Sciatic nerve (tissue), 2 donors: ENCODE measurements at regions not wholly inside any gene's neighbourhood (a gene's known extent, or its start where the extent isn't known, plus 50 kb on each side); places are given as distances from the start of the nearest gene placed in this dataset.
"Not testable (repeated sequence)": the region's sequence is repeated elsewhere in the genome, so short reads cannot be mapped to it uniquely, and the experiment has no call there.

Experiments used
- ATAC-seq: fragments of 200-7000 bp; cut with Tn5 transposase; one replicate; pipeline ENCODE4 v1.9.1; 2020; ENCODE audit warnings: mild to moderate bottlenecking, moderate library complexity
- DNase-seq: peaks from one replicate; pipeline ENCODE4 v3.0.0-alpha.2; 2020; ENCODE audit warnings: low spot score
- intact Hi-C: fragments of 100-400 bp; cut with DNase I; formaldehyde crosslinking; loops from one replicate; pipeline ENCODE4 v1.14.2; 2022
- donor health status: DM: no; HTN: no; CAD: no.
- donor health status: DM: no; HTN: no; CAD: no.

DNA sequence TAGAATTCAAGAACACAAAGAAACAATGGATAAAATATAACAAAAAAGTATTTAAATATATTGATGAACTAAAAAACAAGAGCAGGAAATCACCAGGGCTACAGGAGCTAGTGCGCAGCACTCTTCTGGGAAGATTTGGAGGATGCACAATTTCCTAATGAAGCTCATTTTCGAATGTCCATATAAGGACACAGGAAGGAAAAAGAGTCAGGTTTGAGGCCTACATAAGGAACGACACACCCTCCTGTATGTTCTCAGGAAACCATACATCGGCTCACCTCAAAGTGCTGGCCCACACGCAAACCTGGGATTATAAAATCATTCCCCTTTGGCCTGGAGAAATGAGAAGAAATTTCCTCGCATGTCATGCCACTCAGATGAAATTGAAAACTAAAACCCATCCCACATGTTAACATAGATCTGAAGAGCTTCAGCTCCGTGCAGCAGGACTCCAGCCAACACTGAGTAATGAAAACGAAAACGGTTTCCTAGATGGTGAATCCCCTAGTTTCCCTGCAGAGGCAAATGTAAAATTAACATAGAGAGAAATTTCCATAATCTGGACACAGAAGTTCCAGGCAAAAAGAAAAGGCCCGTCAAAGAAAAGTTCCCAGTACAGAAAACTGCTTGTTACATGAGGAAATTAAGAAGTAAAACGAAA, 825.8 kb downstream of the SOCS6 start:
- no peak for ATAC-seq
- intact Hi-C loops, result no loop called here
- no peak for DNase-seq

DNA sequence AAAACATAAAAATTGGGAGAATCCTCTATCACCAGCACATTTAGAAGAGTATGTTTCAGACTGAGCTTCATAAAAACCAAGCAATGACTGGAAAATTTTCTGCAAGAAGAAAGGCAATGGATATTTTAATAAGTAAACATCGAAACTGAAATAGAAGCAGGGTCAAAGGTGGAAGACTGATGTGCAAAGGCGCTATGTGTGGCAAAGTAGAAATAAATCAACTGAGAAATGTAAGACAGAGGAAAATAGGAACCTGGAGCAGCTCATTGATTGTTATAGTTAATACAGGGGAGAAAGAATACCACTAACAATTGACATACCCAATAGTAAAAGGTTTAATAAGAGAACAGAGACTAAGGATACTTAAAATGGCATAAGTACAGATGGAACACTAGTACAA, 818.4 kb downstream of the SOCS6 start:
- no peak for ATAC-seq
- no peak for DNase-seq
- intact Hi-C loops, result no loop called here

DNA sequence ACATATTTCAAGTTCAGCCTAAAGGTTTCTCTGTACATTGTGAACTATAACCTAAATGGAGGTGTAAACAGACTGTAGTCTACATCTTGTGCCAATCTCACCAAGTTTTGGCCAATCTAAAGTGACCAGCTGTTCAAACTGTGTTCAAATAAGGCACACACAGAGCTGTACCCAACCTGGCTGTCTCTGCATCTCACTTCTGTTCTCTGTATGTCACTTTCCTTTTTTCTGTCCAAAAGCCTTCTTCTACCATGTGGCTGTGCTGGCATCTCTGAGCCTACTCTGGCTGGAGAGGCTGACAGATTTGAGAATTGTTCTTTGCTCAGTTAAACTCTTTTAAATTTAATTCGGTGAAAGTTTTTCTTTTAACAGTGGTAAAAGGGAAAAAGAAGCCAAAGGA, 817.9 kb downstream of the SOCS6 start:
- ATAC-seq (peak; percentile 40), DNase-seq (no peak)
- intact Hi-C loops, result no loop called here

DNA sequence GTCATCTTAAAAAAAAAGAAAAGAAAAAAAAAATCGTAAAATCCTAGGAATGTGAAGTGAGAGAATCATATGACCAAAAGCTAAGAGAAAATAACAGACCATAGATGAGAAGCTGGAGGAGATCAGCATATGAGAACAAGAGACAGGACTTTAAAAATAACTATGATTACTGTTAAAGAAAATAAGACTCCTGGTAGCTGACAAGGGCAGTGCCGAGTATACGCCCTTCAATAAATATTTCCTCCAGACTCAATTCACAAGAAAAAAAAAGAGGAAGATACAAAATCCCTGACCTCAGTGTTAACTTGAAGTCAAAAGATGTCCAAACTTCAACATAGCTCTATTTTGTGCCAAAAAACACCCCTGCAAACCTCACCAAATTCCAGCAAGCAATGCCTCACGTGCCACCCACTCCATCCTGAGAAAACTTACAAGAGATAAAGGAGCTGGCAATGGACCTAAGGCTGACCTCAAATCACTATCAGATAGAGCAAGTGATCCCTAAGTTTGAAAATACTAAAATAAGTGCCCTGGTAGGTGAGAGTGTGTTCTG, 817.2 kb downstream of the SOCS6 start:
- no peak for DNase-seq
- ATAC-seq, result peak; percentile 71
- intact Hi-C loops, result no loop called here

DNA sequence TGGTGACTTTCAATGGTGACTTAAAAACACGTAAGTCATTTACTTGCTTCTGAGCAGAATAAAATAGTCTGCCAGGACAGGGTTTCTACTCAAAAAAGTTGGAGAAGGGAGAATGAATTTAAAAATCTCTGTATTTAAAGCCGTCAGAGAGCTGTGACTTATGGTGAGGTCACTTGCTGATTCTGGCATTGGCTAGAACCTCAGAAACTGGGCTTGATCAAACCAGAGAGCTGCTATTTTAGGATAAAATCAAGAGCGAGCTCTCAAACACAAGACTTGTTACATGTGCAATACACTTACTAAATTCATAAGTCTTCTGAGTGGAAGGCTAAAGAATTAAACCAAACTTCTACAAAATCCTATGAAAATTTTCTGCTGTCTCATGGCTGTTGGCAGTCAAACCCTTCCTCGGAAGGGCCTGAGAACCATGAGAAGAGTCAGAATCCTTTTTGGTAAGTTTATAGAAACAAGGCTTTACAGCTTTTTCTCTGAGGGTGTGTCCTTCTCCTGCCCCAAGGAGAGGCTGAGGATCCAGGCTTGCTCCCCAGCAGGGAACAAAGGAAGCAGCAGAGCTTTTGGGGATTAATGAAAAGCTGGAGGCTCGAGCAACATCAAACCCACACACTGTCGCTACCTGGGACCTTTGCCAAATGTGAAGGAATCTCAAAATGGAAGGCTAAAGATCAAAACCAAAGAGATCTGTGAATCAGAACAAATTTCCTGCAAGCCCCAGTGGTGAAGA, 816.4 kb downstream of the SOCS6 start:
- intact Hi-C loops, result no loop called here
- DNase-seq, result no peak
- ATAC-seq, result peak; percentile 74

DNA sequence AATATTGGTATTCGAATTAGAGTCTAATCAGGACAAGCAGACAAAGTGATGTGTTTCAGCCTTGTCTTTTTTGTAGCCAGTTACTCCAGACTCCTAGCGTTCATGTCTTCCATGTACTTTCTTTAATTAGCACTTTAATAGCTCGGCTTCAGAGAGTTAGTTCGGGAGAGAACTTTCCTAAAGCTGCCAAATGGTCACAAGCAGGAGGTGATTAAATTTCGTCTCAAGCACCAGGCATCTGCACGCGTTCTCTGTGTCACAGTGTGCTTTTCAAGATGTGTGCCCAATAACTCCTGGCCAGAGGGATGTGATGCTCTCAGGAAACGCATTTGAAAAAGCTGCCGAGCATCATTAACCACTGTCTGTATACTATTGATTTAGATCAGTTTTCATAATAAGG, 790.8 kb downstream of the SOCS6 start:
- intact Hi-C loops, result no loop called here
- no peak for DNase-seq
- no peak for ATAC-seq

DNA sequence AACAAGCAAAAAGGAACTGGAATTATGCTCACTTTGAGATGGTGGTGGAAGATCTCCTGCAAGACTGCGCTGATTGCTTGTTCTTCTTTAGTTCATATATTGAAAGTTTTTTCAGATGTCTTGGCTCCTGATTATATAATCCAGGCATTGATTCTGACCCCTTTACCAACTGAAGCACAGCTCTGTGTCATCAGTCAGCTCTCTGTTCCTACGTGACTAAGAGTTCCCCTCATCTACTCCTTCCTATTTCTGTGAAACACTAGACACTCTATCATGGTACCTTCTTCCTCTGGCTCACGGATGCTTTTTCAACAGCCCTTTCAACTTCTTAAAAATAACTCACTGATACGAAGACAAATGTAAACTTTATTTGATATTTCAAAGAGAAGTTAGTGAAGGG, 788.6 kb downstream of the SOCS6 start:
- ATAC-seq (no peak), DNase-seq (no peak)
- intact Hi-C loops, result no loop called here

DNA sequence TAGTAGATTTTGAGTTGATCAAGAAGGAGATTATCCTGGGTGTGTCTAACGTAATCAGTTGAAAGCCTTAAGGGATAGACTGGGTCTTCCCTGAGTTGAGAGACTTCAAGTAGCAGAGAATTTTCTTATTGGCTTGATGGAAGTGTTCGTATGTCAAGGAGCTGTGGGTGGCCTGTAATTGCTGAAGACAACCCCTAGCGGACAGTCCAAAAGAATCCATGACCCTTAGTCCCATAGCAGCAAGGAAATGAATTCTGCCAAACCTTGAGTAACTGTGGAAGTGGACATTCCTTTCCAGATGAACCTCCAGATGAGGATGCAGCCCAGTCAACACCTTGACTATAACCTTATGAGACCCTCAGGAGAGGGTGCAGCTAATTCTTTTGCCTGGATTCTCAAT, 786.3 kb downstream of the SOCS6 start:
- no peak for DNase-seq
- no peak for ATAC-seq
- intact Hi-C loops, result no loop called here

DNA sequence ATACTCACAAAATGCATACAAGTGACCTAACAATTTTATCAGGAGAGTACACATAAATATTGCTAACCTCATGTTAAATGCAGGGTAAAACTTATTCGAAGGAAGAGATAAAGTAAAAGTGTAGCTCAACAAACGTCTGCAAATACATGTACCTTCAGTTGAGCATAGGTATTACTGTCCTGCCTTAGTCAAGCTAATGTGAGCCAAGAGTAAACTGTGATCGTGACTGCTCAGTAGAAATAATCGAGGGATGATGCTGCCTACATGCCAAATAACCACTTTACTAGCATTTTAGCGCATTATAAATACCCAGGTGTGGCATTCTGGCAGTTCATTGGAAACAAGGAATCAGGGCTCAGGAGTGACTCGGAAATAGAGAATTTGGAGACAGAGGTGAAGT, 779.5 kb downstream of the SOCS6 start:
- intact Hi-C loops, result no loop called here
- DNase-seq (no peak), ATAC-seq (no peak)

DNA sequence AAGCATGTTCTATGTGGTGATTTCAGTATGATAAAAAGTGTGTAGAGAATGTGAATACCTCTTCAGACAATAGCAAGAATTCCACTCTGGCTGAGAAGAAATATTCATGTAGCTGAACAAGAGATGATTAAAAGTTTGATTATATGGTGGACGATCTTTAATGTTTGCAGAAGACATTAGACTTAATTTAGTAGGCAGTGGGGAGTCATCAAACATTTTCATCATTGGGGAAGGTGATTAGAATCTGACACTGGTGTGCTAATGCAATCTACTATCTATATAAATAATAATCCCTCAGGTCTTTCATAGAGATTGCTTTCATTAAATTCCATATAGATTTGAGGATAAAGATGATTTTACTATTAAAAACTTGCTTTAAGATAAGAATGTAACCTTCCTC, 761.0 kb downstream of the SOCS6 start:
- ATAC-seq (no peak), DNase-seq (no peak)
- intact Hi-C loops, result no loop called here

DNA sequence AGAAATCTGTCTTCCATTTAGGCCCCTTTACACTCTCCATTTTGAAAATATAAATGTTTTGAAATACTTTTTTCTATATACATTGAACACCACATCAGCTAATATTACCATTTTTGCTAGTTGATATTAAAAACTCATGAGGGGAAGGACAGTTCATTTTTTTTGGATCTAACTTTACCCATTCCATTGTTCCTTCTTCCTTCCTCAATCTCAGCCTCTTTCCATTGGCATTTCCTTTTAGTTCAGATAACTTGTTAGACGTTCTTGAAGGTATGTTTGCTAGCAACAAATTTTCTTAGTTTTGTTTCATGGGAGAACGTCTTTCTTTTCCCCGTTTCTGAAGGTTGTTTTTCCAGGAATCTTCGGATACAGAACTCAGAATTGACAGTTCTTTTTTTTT, 759.0 kb downstream of the SOCS6 start:
- no peak for DNase-seq
- intact Hi-C loops, result no loop called here
- no peak for ATAC-seq

DNA sequence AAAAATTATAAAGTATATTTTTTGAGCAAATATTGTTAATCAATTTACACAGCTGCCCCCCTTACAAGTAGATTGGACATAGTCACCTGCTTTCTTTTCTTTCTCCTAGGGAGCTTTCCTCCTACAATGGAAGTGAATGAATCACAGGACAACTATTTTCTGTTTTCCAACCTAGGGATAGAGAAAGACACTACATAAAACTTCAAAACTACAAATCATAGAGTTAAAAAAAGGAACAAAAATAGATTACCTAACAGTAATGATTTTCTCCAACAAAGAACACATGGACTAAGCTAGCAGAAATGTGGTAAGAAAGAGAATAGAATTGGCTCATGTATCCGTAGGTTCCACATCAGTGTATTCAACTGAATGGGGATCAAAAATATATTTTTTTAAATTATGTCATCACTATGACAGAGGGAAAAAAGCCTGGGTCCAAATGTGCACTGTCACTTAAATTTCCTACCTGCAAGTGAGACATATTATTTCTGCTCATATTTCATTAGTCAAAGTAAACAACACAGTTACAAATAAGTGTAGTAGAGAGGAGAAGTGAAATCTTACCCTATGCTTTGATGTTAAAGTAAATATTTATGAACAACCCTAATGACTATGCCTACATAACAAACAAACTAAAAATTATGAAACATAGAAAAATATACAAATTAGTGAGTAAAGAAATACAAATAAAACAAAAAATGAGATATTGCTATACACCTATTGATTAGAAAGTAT, 756.7 kb downstream of the SOCS6 start:
- DNase-seq (no peak), ATAC-seq (no peak)
- intact Hi-C loops, result no loop called here

DNA sequence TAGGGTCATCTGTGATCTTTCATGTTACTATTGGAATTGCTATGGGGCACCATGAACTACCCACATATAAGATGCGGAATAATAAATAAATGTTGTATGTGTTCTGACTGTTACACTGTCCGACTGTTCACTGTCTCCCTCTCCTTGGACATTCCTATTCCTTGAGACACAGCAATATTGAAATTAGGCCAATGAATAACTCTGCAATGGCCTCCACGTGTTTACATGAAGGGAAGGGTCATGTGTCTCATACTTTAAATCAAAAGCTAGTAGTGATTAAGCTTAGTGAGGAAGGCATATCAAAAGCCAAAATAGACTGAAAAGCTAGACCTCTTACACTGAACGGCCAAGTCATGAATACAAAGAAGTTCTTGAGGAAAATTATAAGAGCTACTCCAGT, 751.3 kb downstream of the SOCS6 start:
- ATAC-seq (no peak), DNase-seq (no peak)
- intact Hi-C loops, result no loop called here

DNA sequence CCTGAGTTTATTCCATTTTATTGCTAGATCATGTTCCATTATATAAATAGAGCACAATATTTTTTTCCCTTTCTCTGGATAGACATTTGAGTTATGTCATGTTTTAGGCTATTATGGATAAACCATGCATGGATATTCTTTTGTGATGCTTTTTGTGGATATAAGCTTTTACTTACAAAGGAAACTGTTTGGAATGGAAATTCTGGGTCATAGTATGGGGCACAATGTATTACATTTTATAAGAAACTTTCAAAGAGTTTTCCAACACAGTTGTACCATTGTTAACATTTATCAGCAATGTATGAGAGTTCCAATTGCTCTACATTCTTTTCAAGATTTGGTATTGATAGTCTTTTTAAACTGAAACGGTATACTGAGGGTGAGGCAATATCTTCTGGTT, 749.4 kb downstream of the SOCS6 start:
- intact Hi-C loops, result no loop called here
- DNase-seq, result no peak
- ATAC-seq, result no peak

DNA sequence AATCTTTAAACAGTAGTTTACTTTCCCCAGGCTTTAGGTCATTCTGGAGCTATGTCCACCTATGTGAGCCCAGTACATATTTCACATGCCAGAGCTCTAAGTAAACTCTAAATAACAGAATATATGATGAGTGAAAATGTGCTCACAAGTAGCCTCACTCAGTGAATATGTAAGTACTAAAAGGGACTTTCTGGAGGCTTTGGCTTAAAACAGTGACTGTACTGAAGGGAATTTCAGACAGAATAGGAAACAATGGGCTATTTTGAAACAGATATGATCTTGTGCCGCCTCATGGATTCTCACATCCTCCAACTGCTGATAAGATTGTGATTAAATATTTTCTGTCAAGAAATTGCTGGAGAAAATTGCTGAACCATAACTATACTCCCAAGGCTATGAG, 747.9 kb downstream of the SOCS6 start:
- no peak for ATAC-seq
- DNase-seq, result no peak
- intact Hi-C loops, result no loop called here

DNA sequence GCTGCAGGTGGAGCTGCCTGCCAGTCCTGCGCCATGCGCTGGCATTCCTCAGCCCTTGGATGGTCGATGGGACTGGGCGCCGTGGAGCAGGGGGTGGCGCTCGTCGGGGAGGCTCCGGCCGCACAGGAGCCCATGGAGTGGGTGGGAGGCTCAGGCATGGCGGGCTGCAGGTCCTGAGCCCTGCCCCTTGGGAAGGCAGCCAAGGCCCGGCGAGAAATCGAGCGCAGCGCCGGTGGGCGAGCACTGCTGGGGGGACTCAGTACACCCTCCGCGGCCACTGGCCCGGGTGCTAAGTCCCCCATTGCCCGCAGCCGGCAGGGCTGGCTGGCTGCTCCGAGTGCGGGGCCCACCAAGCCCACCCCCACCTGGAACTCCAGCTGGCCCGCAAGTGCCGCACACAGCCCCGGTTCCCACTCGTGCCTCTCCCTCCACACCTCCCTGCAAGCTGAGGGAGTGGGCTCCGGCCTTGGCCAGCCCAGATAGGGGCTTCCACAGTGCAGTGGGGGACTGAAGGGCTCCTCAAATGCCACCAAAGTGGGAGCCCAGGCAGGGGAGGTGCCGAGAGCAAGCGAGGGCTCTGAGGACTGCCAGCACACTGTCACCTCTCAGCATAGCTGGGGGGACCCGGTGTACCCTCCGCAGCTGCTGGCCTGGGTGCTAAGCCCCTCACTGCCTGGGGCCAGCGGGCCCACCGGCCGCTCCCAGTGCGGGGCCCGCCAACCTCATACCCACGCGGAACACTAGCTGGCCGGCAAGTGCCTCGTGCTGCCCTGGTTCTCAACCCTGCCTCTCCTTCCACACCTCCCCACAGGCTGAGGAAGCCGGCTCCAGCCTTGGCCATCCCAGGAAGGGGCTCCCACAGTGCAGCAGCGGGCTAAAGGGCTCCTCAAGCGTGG, 742.7 kb downstream of the SOCS6 start:
- ATAC-seq, result peak; percentile 28
- intact Hi-C loops, result not testable (repeated sequence)

DNA sequence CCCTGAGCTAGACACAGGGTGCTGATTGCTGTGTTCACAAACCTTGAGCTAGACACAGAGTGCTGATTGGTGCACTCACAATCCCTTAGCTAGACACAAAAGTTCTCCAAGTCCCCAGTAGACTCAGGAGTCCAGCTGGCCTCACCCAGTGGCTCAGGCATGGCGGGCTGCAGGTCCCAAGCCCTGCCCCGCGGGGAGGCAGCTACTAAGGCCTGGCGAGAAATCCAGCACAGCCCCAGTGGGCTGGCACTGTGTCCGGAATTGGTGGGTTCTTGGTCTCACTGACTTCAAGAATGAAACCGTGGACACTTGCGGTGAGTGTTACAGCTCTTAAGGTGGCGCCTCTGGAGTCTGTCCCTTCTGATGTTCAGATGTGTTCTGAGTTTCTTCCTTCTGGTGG, 741.2 kb downstream of the SOCS6 start:
- ATAC-seq, DNase-seq, intact Hi-C loops: not testable (repeated sequence)

More for the DNA sequence above, 742.7 kb downstream of the SOCS6 start:
- not testable (repeated sequence) for DNase-seq

DNA sequence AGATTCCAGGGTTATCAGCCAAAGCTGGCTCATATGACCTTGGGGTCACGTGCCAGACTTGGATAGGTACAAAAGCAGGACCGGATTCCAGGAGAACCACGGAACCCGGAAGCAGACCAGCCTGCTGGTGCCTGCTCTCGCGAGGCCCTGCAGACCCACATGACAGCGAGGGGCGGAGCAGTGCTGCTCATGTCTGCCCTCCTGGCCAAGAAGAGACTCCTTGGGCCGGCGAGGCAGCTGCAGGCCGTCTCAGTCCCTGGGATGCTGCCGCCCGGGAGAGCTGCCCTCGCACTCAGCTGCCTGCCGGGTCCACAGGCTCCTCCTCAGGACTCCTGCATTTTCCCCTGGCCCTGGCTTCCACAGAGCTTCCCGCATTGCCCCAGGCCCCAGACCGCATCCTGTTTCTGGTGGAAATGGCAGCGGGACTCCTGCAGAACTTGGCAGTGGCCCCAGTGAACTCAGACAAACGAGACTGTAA, 739.5 kb downstream of the SOCS6 start:
- intact Hi-C loops, result no loop called here
- DNase-seq (no peak), ATAC-seq (no peak)

DNA sequence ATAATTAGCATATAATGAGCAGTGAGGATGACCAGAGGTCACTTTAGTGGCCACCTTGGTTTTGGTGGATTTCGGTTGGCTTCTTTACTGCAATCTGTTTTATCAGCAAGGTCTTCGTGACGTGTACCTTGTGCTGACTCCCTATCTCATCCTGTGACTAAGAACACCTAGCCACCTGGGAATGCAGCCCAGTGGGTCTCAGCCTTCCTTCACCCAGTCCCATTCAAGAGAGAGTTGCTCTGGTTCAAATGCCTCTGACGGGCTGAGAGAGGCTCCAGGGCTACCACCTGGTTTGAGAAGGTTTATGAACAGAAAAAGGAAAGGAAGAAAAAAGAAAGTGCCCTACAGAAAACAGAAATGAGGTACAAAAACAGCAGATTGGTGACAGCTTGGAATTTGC, 738.7 kb downstream of the SOCS6 start:
- intact Hi-C loops, result no loop called here
- DNase-seq (no peak), ATAC-seq (no peak)
